Memory B cell (primary cell): ENCODE measurements at regions not wholly inside any gene's neighbourhood (a gene's known extent, or its start where the extent isn't known, plus 50 kb on each side); places are given as distances from the start of the nearest gene placed in this dataset.
"Not testable (repeated sequence)": the region's sequence is repeated elsewhere in the genome, so short reads cannot be mapped to it uniquely, and the experiment has no call there.

Source experiments
- ATAC-seq: fragments of 150-1000 bp; cut with Tn5 transposase; 2 replicates; pipeline ENCODE4 v1.10.0; 2021; ENCODE audit warnings: low read depth, mild to moderate bottlenecking, moderate library complexity
- DNase-seq, 2 donors: peaks; one replicate each; pipeline ENCODE4 v3.0.0; 2022; ENCODE audit warnings: low spot score in 2 of 2
- H3K27ac Mint-ChIP-seq: one replicate; pipeline ENCODE4 v1.8.0; 2022; ENCODE audit warnings: mild to moderate bottlenecking, moderate library complexity, mixed read lengths
- H3K27me3 Mint-ChIP-seq: one replicate; pipeline ENCODE4 v1.8.0; 2022; ENCODE audit warnings: mixed read lengths
- H3K36me3 Mint-ChIP-seq: one replicate; pipeline ENCODE4 v1.8.0; 2022; ENCODE audit warnings: mild to moderate bottlenecking, mixed read lengths
- H3K4me1 Mint-ChIP-seq: one replicate; pipeline ENCODE4 v1.8.0; 2022; ENCODE audit warnings: mixed read lengths
- H3K4me3 Mint-ChIP-seq: one replicate; pipeline ENCODE4 v1.8.0; 2022; ENCODE audit warnings: mild to moderate bottlenecking, moderate library complexity, mixed read lengths
- H3K9me3 Mint-ChIP-seq: one replicate; pipeline ENCODE4 v1.8.0; 2022; ENCODE audit warnings: mixed read lengths

DNA sequence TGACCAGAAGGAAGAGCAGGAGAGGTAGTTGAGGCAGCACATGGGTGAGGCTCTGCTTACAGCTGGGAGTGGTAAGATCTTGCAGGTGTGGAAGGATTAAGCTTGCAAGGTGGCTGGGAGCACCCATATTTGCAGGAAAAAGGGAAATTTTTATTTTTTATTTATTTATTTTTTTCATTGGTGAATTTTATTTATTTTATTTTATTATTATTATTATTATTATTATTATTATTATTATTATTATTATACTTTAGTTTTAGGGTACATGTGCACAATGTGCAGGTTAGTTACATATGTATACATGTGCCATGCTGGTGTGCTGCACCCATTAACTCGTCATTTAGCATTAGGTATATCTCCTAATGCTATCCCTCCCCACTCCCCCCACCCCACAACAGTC, 297.4 kb upstream of the BOD1L1 start:
- H3K27me3 Mint-ChIP-seq, H3K4me1 Mint-ChIP-seq, H3K27ac Mint-ChIP-seq: not testable (repeated sequence)

DNA sequence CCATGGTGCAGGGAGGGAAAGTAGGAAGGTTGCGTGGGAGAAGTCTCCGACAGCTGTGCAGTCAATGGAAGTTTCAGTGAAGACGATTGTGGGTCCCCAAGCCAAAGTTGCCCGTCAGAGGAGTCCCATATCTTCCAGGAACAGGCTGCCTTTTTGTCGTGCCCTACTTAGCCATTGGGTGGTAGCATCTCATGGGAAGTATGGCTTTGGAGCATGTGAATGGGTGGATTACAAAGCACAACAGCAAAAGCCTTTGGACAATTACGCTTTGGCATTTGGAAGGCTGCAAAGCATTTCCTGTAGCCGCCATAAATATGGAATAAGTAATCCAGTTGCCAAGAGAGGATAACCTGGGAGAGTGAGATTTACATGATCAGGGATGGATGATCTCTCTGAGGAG, 300.7 kb upstream of the BOD1L1 start:
- peaks cover 2% of the 10 kb centered on the region for H3K9me3 Mint-ChIP-seq
- H3K27ac Mint-ChIP-seq = no peak overlapping the region
- ATAC-seq (no peak), DNase-seq (no peak)
- H3K27me3 Mint-ChIP-seq = peaks cover 3% of the 10 kb centered on the region
- no peak overlapping the region for H3K4me3 Mint-ChIP-seq
- no peaks in the 10 kb centered on the region for H3K4me1 Mint-ChIP-seq
- peaks cover 3% of the 10 kb centered on the region for H3K36me3 Mint-ChIP-seq

More for the DNA sequence above, 297.4 kb upstream of the BOD1L1 start:
- not testable (repeated sequence) for H3K36me3 Mint-ChIP-seq, H3K4me3 Mint-ChIP-seq, DNase-seq, H3K9me3 Mint-ChIP-seq, ATAC-seq

GRCh38 chr4:13930155-13930554, 302.6 kb upstream of the BOD1L1 start:
- no peaks in the 10 kb centered on the region for H3K9me3 Mint-ChIP-seq
- no peak for DNase-seq

DNA sequence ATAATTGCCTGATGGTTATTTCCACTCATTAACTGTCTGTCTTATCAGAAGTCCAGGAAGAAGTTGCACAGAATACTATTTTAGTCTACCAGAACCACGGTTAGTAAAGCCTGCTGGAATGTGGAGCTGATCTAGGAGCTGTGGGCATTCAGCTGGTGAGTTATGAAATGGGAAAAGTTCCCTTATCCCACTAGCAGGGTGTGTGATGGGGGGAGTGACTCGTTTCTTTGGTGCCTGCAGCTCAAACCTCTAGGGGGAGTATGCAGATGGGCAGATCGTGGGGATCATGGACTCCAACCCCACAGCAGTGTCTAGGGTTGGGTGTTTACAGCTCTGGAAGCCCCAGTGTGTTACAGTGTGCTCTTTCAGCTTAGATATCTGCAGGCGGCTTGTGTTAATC, 305.7 kb upstream of the BOD1L1 start:
- H3K27ac Mint-ChIP-seq = no peak overlapping the region
- no peaks in the 10 kb centered on the region for H3K36me3 Mint-ChIP-seq
- ATAC-seq (no peak), DNase-seq (no peak)
- H3K9me3 Mint-ChIP-seq = no peaks in the 10 kb centered on the region
- H3K4me3 Mint-ChIP-seq = no peak overlapping the region
- no peaks in the 10 kb centered on the region for H3K27me3 Mint-ChIP-seq
- H3K4me1 Mint-ChIP-seq = no peaks in the 10 kb centered on the region

More at GRCh38 chr4:13930155-13930554, 302.6 kb upstream of the BOD1L1 start:
- H3K27ac Mint-ChIP-seq = no peak overlapping the region
- H3K4me3 Mint-ChIP-seq = no peak overlapping the region
- no peaks in the 10 kb centered on the region for H3K4me1 Mint-ChIP-seq
- H3K36me3 Mint-ChIP-seq = no peaks in the 10 kb centered on the region
- no peaks in the 10 kb centered on the region for H3K27me3 Mint-ChIP-seq
- ATAC-seq = no peak

- Mint-ChIP-seq H3K9me3 (no peaks in the 10 kb centered on the region), H3K4me3 (no peak overlapping the region), H3K27me3 (no peaks in the 10 kb centered on the region), H3K27ac (no peak overlapping the region), H3K4me1 (no peaks in the 10 kb centered on the region), H3K36me3 (no peaks in the 10 kb centered on the region)
- ATAC-seq = no peak
- DNase-seq = no peak
These were observed 310.8 kb upstream of the BOD1L1 start for GRCh38 chr4:13938299-13938698.

- Mint-ChIP-seq H3K4me3 (no peak overlapping the region), H3K36me3 (no peaks in the 10 kb centered on the region), H3K4me1 (no peaks in the 10 kb centered on the region)
These were observed 313.4 kb upstream of the BOD1L1 start for GRCh38 chr4:13940921-13941320.

GRCh38 chr4:13942977-13943376, 315.5 kb upstream of the BOD1L1 start:
- H3K27me3 Mint-ChIP-seq = no peaks in the 10 kb centered on the region
- no peak overlapping the region for H3K27ac Mint-ChIP-seq
- DNase-seq = no peak
- H3K36me3 Mint-ChIP-seq = no peaks in the 10 kb centered on the region
- H3K4me1 Mint-ChIP-seq = no peaks in the 10 kb centered on the region
- no peaks in the 10 kb centered on the region for H3K9me3 Mint-ChIP-seq
- no peak for ATAC-seq
- no peak overlapping the region for H3K4me3 Mint-ChIP-seq

More at GRCh38 chr4:13940921-13941320, 313.4 kb upstream of the BOD1L1 start:
- H3K27ac Mint-ChIP-seq = no peak overlapping the region
- H3K27me3 Mint-ChIP-seq = no peaks in the 10 kb centered on the region
- ATAC-seq (no peak), DNase-seq (no peak)
- no peaks in the 10 kb centered on the region for H3K9me3 Mint-ChIP-seq

GRCh38 chr4:13944095-13944511, 316.6 kb upstream of the BOD1L1 start:
- Mint-ChIP-seq H3K4me1 (no peaks in the 10 kb centered on the region), H3K36me3 (no peaks in the 10 kb centered on the region), H3K4me3 (no peak overlapping the region), H3K9me3 (no peaks in the 10 kb centered on the region), H3K27me3 (no peaks in the 10 kb centered on the region), H3K27ac (no peak overlapping the region)
- ATAC-seq (no peak), DNase-seq (no peak)

DNA sequence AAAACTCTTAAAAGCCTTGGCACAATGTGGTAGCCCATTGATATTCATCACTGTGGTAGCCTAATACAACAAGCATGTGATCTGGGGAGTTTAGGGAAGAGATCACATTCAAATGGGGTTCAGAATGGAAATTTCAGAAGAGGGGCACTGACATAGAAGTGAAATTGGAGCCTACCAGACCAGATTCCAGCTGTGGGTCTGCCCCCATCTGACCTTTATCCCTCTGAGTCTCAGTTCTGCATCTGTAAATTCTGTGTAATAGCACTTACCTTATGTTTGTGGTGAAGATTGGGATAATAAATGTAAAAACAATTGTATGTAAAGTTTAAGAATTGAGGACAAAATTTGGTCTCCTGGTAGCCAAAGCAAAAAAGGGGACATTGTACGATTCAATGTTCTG, 320.4 kb upstream of the BOD1L1 start:
- ATAC-seq = no peak
- Mint-ChIP-seq H3K4me3 (no peak overlapping the region), H3K9me3 (no peaks in the 10 kb centered on the region), H3K27me3 (no peaks in the 10 kb centered on the region), H3K36me3 (no peaks in the 10 kb centered on the region), H3K27ac (no peak overlapping the region), H3K4me1 (no peaks in the 10 kb centered on the region)
- no peak for DNase-seq

GRCh38 chr4:13950491-13950890, 323.0 kb upstream of the BOD1L1 start:
- H3K4me3 Mint-ChIP-seq = no peak overlapping the region
- no peak for DNase-seq
- H3K27me3 Mint-ChIP-seq = no peaks in the 10 kb centered on the region
- no peaks in the 10 kb centered on the region for H3K4me1 Mint-ChIP-seq
- no peaks in the 10 kb centered on the region for H3K36me3 Mint-ChIP-seq
- no peak for ATAC-seq
- H3K9me3 Mint-ChIP-seq = no peaks in the 10 kb centered on the region
- H3K27ac Mint-ChIP-seq = no peak overlapping the region

DNA sequence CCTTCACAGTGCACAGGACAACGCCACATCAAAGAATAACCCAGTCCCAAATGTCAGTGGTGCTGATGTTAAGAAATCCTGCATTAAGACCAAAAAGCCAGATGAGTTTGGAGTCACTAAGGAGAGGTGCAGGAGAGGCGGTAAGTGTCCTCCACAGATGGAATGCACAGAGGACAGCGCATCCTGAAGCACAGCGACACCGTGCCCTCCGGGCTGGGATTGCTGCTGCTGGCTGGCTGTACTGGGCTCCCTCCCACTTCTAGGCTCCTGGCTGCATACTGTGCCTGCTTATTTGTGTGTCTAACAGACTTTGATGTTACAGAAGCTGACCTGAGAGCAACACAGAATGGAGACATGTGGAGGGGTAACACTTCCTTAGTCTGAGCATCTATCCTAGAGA, 325.6 kb upstream of the BOD1L1 start:
- Mint-ChIP-seq H3K9me3 (no peaks in the 10 kb centered on the region), H3K27ac (no peak overlapping the region), H3K4me1 (no peaks in the 10 kb centered on the region), H3K36me3 (no peaks in the 10 kb centered on the region), H3K27me3 (no peaks in the 10 kb centered on the region), H3K4me3 (no peak overlapping the region)
- no peak for ATAC-seq
- no peak for DNase-seq

- no peak for DNase-seq
- Mint-ChIP-seq H3K27me3 (no peaks in the 10 kb centered on the region), H3K4me1 (peaks cover 3% of the 10 kb centered on the region), H3K4me3 (no peak overlapping the region), H3K9me3 (no peaks in the 10 kb centered on the region), H3K36me3 (no peaks in the 10 kb centered on the region), H3K27ac (no peak overlapping the region)
- ATAC-seq = no peak
These were observed 328.0 kb upstream of the BOD1L1 start for GRCh38 chr4:13955551-13955950.

- H3K4me3 Mint-ChIP-seq = no peak overlapping the region
- no peaks in the 10 kb centered on the region for H3K9me3 Mint-ChIP-seq
- DNase-seq (no peak), ATAC-seq (no peak)
- no peaks in the 10 kb centered on the region for H3K27me3 Mint-ChIP-seq
- H3K36me3 Mint-ChIP-seq = no peaks in the 10 kb centered on the region
- peaks cover 3% of the 10 kb centered on the region for H3K4me1 Mint-ChIP-seq
- H3K27ac Mint-ChIP-seq = no peak overlapping the region
These were observed 329.4 kb upstream of the BOD1L1 start for GRCh38 chr4:13956947-13957346.

DNA sequence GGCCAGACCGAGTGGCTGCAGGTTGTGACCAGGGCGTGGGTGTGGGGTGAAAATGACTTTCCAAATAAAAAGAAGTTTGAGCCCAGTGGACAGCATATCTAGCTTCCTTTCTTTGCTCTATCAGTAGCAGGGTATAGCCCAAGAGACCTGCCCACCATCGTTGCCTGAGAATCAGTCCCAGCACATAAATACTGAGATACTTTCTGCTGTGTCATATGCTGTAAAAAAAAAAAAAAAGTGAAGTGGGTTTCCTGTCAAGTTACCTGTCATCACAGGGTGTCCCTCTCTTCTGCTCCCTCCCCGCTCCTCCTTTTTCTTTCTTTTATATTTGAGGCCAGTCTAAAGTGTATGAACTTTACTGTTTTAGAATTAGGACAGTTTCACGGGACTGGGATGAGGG, 330.3 kb upstream of the BOD1L1 start:
- Mint-ChIP-seq H3K27ac (no peak overlapping the region), H3K27me3 (no peaks in the 10 kb centered on the region), H3K4me1 (peaks cover 3% of the 10 kb centered on the region), H3K4me3 (no peak overlapping the region), H3K36me3 (no peaks in the 10 kb centered on the region), H3K9me3 (no peaks in the 10 kb centered on the region)
- ATAC-seq (no peak), DNase-seq (no peak)

- no peaks in the 10 kb centered on the region for H3K36me3 Mint-ChIP-seq
- H3K27ac Mint-ChIP-seq = no peak overlapping the region
- peaks cover 2% of the 10 kb centered on the region for H3K4me1 Mint-ChIP-seq
- ATAC-seq (no peak), DNase-seq (no peak)
- H3K27me3 Mint-ChIP-seq = no peaks in the 10 kb centered on the region
- H3K4me3 Mint-ChIP-seq = no peak overlapping the region
- no peaks in the 10 kb centered on the region for H3K9me3 Mint-ChIP-seq
These were observed 336.1 kb upstream of the BOD1L1 start for GRCh38 chr4:13963601-13964000.
